ENCODE measurements at regions not wholly inside any gene's neighbourhood (a gene's known extent, or its start where the extent isn't known, plus 50 kb on each side); places are given as distances from the start of the nearest gene placed in this dataset.
"Not testable (repeated sequence)": the region's sequence is repeated elsewhere in the genome, so short reads cannot be mapped to it uniquely, and the experiment has no call there.

GRCh38 chr10:47145290-47145934 lies 154.6 kb upstream of the GDF10 start:
- peak in 1 of 2 experiments; percentile 16 for DNase-seq

DNA sequence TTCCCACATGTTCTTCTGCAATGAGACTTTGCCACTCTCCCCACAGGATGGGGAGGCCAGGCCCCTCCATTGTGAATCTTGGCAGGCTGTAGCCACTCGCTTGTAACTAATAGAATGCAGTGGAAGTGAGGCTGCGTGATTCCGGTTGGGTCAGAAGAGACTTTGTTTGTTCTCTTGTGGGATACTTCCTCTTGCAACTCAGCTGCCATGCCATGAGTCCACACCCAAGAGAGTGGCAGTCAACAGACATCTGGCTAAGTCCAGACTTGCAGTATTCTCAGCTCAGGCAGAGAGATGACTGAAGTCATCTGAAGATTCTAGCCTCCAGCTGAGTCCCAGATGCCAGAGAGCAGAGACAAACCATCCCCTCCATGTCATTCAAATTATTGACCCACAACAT lies 153.4 kb upstream of the GDF10 start:
- no peak for DNase-seq

GRCh38 chr10:47147186-47147585 lies 152.8 kb upstream of the GDF10 start:
- DNase-seq = no peak

DNA sequence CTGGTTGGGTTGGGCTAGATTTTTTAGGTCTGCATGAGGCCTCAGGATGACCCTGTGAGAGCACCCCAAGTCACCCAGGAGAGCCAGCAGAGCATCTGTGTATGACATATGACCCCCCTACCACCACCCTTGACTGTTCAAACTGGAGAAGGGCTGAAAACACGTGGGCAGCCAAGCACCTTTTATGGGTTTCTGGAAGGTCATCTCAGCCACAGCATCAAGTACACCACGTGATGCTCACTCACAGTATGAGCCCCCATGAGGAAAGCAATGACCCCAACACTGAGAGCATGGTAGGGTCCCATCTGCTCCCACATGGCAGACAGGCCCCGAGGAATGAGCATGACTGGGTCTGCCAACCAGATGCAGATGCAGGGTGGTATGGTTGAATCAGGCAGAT lies 149.4 kb upstream of the GDF10 start:
- no peak for DNase-seq

GRCh38 chr10:47151920-47152319 lies 148.1 kb upstream of the GDF10 start:
- no peak for DNase-seq

DNA sequence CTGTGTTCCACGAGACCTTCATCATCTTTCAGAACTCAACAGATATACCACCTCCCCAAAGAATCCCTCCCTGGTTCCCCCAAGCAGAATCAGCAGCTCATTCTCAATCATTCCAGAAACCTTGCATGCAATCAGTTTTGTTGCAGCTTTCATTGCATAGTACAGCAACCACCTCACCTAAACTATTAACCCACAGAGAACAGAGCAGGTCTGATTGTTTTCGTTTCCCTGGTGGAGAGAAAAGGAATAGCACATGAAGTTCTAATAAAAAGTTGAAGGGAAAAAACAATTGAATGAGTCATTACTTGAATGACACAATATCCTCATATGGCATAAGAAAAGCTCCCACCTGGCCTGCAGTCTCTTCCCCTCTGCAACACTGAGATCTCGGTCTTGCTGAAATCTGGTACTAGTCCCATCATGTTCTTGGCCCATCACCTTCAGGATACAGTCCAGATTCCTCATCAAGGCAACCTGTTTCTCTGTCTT lies 147.1 kb upstream of the GDF10 start:
- no peak for DNase-seq

- no peak for DNase-seq
Measured at GRCh38 chr10:47154762-47155161, 145.2 kb upstream of the GDF10 start.

DNA sequence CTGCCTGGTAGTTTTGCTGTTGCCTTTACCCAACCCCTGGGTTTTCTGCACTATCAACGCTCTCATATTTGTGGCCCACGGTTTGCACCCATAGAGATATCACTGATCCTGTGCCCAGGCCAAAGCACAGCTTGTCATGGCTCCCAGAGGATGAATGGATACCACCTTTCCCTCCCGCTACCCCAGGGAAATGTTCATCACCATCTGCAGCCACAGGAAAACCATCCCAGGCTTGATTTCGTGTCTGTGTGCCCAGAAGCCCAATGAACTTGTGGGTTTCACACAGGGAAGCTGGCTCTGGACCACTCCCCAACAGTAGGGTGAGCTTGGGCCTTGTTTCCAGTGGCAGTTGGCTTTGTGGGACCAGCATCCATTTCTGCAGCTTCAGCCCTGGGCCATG lies 143.1 kb upstream of the GDF10 start:
- DNase-seq = no peak

DNA sequence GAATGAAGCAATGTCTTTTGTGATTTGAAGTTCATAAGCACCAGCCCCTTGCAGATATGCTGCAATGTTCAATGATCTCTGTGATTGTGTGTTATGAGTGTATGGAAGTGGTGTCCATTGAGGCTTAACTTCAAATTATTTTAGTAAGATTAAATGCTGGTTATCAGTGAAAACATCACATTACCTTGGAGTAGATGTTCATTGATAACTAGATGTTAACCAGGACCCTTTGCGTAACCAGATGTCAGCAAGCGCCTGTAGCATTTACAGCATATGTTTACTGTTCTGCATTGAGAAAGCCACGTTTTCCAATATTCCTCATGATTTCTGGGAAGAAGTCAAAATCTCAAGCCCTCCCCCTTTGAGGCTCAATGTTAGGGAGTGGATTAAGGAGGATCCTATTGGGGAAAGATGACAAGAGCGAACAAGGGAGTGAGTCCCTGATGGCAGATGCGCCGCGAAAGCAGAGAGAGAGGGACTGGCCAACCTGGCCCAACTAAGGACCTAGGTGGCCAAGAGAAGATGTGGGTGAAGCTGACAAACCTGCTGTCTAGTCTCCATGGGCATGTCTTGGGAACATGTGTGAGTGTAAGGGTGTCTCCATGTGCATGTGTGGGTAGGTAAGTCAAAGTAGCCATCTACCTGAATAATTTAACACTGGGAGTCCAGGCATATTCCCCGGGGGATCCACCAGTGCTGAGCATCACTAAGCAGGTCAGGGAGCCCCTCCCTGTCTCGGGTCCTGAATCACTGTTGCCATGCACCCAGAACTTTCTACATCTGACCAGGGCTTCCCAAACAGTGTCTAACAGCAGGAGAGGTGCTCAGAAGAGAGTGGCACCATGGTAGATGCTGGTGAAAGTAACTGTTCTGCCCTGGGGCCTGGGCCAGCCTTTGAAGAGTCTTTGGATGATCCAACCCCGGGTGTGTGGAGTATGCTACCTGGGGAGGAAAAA lies 141.6 kb upstream of the GDF10 start:
- DNase-seq = no peak

- no peak for DNase-seq
Measured at GRCh38 chr10:47159361-47160260, 140.4 kb upstream of the GDF10 start.

DNA sequence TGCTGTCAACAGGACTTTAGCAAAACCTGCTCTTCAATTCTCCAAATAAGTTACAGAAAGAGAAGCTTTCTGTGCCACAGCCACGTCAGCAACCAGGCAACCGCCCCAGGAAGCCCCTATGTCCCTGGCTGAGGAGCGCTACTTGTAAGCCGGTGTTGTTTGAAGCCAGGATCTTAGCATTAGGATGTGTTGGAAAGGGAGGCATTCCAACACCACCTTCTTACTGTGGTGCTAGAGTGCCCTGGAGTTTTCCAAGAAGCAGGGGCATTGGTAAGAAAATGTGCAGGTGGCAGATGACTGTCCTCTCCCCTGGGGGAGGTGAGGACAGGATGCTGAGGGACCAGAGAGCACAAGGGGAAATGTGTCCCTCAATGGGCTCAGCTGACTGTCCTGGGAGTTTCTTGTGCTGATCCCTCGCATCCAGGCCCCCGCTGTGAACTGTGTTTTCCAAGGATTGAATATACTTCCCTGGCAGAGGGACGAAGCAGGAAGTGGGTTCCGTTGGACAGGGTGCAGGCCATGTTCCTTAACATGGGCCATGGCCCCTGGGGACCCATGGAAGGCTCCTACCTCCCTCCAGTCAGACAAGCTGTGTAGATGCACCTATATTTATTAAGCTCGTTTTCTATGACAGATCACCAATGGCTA lies 139.6 kb upstream of the GDF10 start:
- no peak for DNase-seq

- no peak for DNase-seq
Measured at GRCh38 chr10:47160967-47161366, 139.0 kb upstream of the GDF10 start.

GRCh38 chr10:47161465-47161864 lies 138.5 kb upstream of the GDF10 start:
- DNase-seq = no peak

GRCh38 chr10:47164126-47164799 lies 135.7 kb upstream of the GDF10 start:
- DNase-seq = no peak

GRCh38 chr10:47164800-47165128 lies 135.2 kb upstream of the GDF10 start:
- DNase-seq = no peak

GRCh38 chr10:47165168-47165710 lies 134.8 kb upstream of the GDF10 start:
- no peak for DNase-seq

DNA sequence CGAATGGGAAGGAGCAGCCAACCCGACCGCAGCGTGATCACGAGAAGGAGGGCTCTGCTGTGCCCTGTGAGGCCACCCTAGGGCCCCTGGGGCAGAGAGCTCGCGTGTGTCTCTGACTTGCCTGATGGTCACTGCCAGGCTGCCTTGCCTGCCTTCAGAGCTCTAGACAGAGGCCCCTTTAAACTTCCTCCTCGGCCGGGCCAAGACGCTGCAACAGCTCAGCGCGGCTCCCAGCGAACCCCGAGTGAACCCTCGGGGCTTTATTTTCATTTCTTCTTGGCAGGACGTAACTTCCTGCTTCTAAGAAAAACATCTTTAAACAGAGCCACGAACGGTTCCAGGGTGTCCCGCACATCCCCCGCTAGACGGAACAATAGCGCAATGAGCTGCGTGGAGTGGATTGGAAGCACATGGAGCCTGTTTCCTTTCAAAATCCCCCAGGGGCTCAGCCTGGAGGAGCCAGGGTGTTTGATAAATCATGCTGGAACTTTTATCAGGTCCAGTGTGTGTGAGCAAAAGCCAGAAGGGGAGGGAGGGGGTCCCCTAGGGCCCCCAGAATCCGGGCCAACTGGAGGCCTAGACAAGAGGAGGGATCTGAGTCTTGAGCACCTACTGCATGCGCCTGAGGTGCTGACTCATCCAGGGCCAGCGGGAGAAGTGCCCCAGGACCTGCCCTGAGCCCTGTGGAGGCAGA lies 134.1 kb upstream of the GDF10 start:
- DNase-seq = peak; percentile 28 to 43

GRCh38 chr10:47166405-47166777 lies 133.6 kb upstream of the GDF10 start:
- DNase-seq = no peak

DNA sequence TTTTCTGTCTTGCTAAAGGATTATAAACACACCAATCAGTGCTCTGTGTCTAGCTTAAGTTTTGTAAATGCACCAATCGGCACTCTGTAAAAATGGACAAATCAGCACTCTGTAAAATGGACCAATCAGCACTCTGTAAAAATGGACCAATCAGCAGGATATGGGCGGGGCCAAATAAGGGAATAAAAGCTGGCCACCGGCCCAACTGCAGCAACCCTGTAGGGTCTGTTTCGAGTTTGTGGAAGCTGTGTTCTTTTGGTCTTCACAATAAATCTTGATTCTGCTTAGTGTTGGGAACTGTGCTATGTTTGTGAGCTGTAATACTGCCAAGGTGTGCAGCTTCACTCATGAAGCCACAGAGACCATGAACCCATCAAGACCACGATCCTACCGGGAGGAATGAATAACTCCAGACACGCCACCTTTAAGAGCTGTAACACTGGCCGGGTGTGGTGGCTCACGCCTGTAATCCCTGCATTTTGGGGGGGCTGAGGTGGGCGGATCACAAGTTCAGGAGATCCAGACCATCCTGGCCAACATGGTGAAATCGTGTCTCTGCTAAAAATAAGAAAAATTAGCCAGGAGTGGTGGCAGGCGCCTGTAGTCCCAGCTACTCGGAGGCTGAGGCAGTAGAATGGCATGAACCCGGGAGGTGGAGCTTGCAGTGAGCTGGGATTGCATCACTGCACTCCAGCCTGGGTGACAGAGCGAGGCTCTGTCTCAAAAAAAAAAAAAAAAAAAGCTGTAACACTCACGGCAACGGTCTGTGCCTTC lies 133.0 kb upstream of the GDF10 start:
- DNase-seq = not testable (repeated sequence)

DNA sequence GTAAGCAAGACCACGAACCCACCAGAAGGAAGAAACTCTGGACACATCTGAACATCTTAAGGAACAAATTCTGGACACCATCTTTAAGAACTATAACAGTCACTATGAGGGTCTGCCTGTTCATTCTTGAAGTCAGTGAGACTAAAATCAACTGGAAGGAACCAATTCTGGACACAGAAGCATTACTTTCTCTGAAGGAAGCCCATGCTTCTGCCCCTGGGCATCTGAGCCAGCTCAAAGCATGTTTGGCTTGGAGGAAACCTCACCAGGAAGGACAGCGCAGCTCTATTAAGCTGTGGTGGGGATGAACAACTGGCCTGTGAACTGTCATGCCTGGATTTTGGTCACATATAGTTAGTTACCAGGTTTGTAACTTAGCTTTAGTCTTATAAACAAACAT lies 132.4 kb upstream of the GDF10 start:
- no peak for DNase-seq

Data from activated CD4-positive, alpha-beta T cell treated with anti-CD3 and anti-CD28 coated beads, Interleukin-2, amount 50 U/mL, for 48 hours (primary cell).